Loucy (cell line): ENCODE measurements at regions not wholly inside any gene's neighbourhood (a gene's known extent, or its start where the extent isn't known, plus 50 kb on each side); places are given as distances from the start of the nearest gene placed in this dataset.

Source experiments
- H2AFZ ChIP-seq: fragments of 200-600 bp; sonication (generic); 2 replicates; pipeline ENCODE4 v1.6.0; 2016; ENCODE audit warnings: antibody characterized with exemption, mild to moderate bottlenecking, low read length, moderate library complexity
- H3F3A ChIP-seq: fragments of 200-600 bp; 2 replicates; pipeline ENCODE4 v1.6.0; 2016; ENCODE audit warnings: antibody characterized with exemption, low read depth, mild to moderate bottlenecking
- H3K27me3 ChIP-seq: fragments of 200-600 bp; sonication (generic); 2 replicates; pipeline ENCODE4 v1.6.1; 2014; ENCODE audit warnings: low read length, mild to moderate bottlenecking; ENCODE audit not compliant: insufficient read depth, poor library complexity, severe bottlenecking
- H3K36me3 ChIP-seq: fragments of 200-600 bp; sonication (generic); 2 replicates; pipeline ENCODE4 v1.6.1; 2016; ENCODE audit warnings: low read length; ENCODE audit not compliant: insufficient read depth
- H3K4me1 ChIP-seq: fragments of 200-600 bp; sonication (generic); 2 replicates; pipeline ENCODE4 v1.5.1; 2014; ENCODE audit warnings: low read length, mild to moderate bottlenecking; ENCODE audit not compliant: insufficient read depth, poor library complexity, severe bottlenecking
- H3K4me2 ChIP-seq: fragments of 200-600 bp; sonication (generic); 2 replicates; pipeline ENCODE4 v1.6.0; 2014; ENCODE audit warnings: antibody characterized with exemption, low read length, low read depth, mild to moderate bottlenecking; ENCODE audit not compliant: poor library complexity, severe bottlenecking
- H3K4me3 ChIP-seq: fragments of 200-600 bp; sonication (generic); 2 replicates; pipeline ENCODE4 v1.5.1; 2014; ENCODE audit warnings: low read length, mild to moderate bottlenecking, mixed read lengths; ENCODE audit not compliant: poor library complexity, severe bottlenecking
- H3K79me2 ChIP-seq: fragments of 200-600 bp; sonication (generic); 2 replicates; pipeline ENCODE4 v1.6.1; 2014; ENCODE audit warnings: low read length; ENCODE audit not compliant: insufficient read depth
- H3K9ac ChIP-seq: fragments of 200-600 bp; sonication (generic); 2 replicates; pipeline ENCODE4 v1.6.0; 2014; ENCODE audit warnings: mild to moderate bottlenecking, low read depth, low read length, moderate library complexity; ENCODE audit not compliant: poor library complexity, severe bottlenecking
- H3K9me2 ChIP-seq: fragments of 200-600 bp; sonication (generic); replicated peaks from 2 replicates; pipeline ENCODE4 v1.6.1; 2016; ENCODE audit warnings: low read depth, low read length, mixed read lengths
- H3K9me3 ChIP-seq: fragments of 200-600 bp; sonication (generic); 2 replicates; pipeline ENCODE4 v1.6.1; 2014; ENCODE audit warnings: mild to moderate bottlenecking, antibody characterized with exemption, low read length, low read depth; ENCODE audit not compliant: insufficient read depth
- H4K20me1 ChIP-seq: fragments of 200-600 bp; sonication (generic); 2 replicates; pipeline ENCODE4 v1.6.0; 2014; ENCODE audit warnings: antibody characterized with exemption, low read length, mild to moderate bottlenecking; ENCODE audit not compliant: insufficient read depth, poor library complexity, severe bottlenecking
- CTCF ChIP-seq: fragments of 200-600 bp; sonication (generic); conservative IDR thresholded peaks from 2 replicates; pipeline ENCODE4 v1.5.1; 2014; ENCODE audit warnings: mild to moderate bottlenecking, antibody characterized with exemption, low read length
- EZH2phosphoT487 ChIP-seq: fragments of 200-600 bp; IDR thresholded peaks from 2 replicates; pipeline ENCODE4 v1.6.1; 2018; ENCODE audit warnings: antibody characterized with exemption, mild to moderate bottlenecking, moderate library complexity, borderline replicate concordance

GRCh38 chr4:14125375-14126129, 498.0 kb upstream of the BOD1L1 start:
- Histone ChIP-seq H4K20me1 (no peaks in the 10 kb centered on the region), H3K9me2 (no peaks in the 10 kb centered on the region), H3K4me3 (no peak overlapping the region), H3K36me3 (no peaks in the 10 kb centered on the region), H3K4me1 (no peaks in the 10 kb centered on the region), H3F3A (no peaks in the 10 kb centered on the region), H3K27me3 (no peaks in the 10 kb centered on the region), H3K9ac (no peak overlapping the region), H3K9me3 (no peaks in the 10 kb centered on the region), H2AFZ (no peak overlapping the region), H3K79me2 (no peaks in the 10 kb centered on the region), H3K4me2 (no peak overlapping the region)
- no peak for TF ChIP-seq EZH2phosphoT487
- TF ChIP-seq CTCF = no peak

- Histone ChIP-seq H4K20me1 (no peaks in the 10 kb centered on the region), H3K9ac (no peak overlapping the region), H3K36me3 (no peaks in the 10 kb centered on the region), H3K27me3 (no peaks in the 10 kb centered on the region), H2AFZ (no peak overlapping the region), H3K79me2 (no peaks in the 10 kb centered on the region), H3K4me3 (no peak overlapping the region), H3K9me3 (no peaks in the 10 kb centered on the region), H3F3A (no peaks in the 10 kb centered on the region), H3K9me2 (no peaks in the 10 kb centered on the region), H3K4me1 (no peaks in the 10 kb centered on the region), H3K4me2 (no peak overlapping the region)
- TF ChIP-seq CTCF = no peak
- TF ChIP-seq EZH2phosphoT487 = no peak
These were observed 503.0 kb upstream of the BOD1L1 start for GRCh38 chr4:14130551-14130950.

- H3F3A ChIP-seq = no peaks in the 10 kb centered on the region
- no peaks in the 10 kb centered on the region for H3K36me3 ChIP-seq
- no peaks in the 10 kb centered on the region for H3K79me2 ChIP-seq
- H2AFZ ChIP-seq = no peak overlapping the region
- no peak overlapping the region for H3K4me2 ChIP-seq
- no peaks in the 10 kb centered on the region for H3K27me3 ChIP-seq
- no peak overlapping the region for H3K9ac ChIP-seq
- no peaks in the 10 kb centered on the region for H3K9me3 ChIP-seq
- no peaks in the 10 kb centered on the region for H3K9me2 ChIP-seq
- no peak for TF ChIP-seq CTCF
- TF ChIP-seq EZH2phosphoT487 = no peak
- no peaks in the 10 kb centered on the region for H4K20me1 ChIP-seq
- no peaks in the 10 kb centered on the region for H3K4me1 ChIP-seq
- H3K4me3 ChIP-seq = no peak overlapping the region
These were observed 503.8 kb upstream of the BOD1L1 start for GRCh38 chr4:14131335-14131734.
